Stomach (tissue), 8 donors: ENCODE measurements at regions not wholly inside any gene's neighbourhood (a gene's known extent, or its start where the extent isn't known, plus 50 kb on each side); places are given as distances from the start of the nearest gene placed in this dataset.

Source experiments
- DNase-seq, 2 donors: peaks; one replicate each; pipeline versions ENCODE4 v3.0.0 to v3.0.0-alpha.2; 2013 to 2019
- H3K27ac ChIP-seq, 5 donors: fragments of 200-600 bp in 4 of 5; sonication (generic) in 4 of 5; one replicate each; pipeline ENCODE4 v1.5.1; 2013 to 2019; ENCODE audit warnings: mild to moderate bottlenecking in 1 of 5, moderate library complexity in 1 of 5
- H3K27me3 ChIP-seq, 3 donors: fragments of 200-600 bp; sonication (generic); one replicate each; pipeline ENCODE4 v1.5.1; 2017 to 2019; ENCODE audit warnings: mixed run types in 1 of 3
- H3K36me3 ChIP-seq, 4 donors: fragments of 200-600 bp; sonication (generic); 1 replicate in 3 of 4; 2 replicates in 1 of 4; pipeline ENCODE4 v1.5.1; 2016 to 2019
- H3K4me1 ChIP-seq, 4 donors: fragments of 200-600 bp; sonication (generic); one replicate each; pipeline ENCODE4 v1.5.1; 2016 to 2019
- H3K4me3 ChIP-seq, 4 donors: fragments of 200-600 bp; sonication (generic) in 3 of 4; one replicate each; pipeline ENCODE4 v1.5.1; 2016 to 2019; ENCODE audit warnings: mild to moderate bottlenecking in 1 of 4
- H3K9me3 ChIP-seq, 4 donors: fragments of 200-600 bp; sonication (generic); one replicate each; pipeline ENCODE4 v1.5.1; 2016 to 2019
- CTCF ChIP-seq, 7 experiments: fragments of 450-650 bp in 4 of 7; fragments of 200-600 bp in 3 of 7; sonication (generic) in 3 of 7; IDR thresholded peaks; one replicate each; pipeline ENCODE4 v1.5.1; 2016 to 2019; ENCODE audit warnings: antibody characterized with exemption in 7 of 7, control low read depth in 2 of 7, mild to moderate bottlenecking in 1 of 7
- EP300 ChIP-seq: sonication (generic); formaldehyde crosslinking; IDR thresholded peaks from one replicate; pipeline ENCODE4 v1.6.1; 2017; ENCODE audit warnings: antibody characterized with exemption
- POLR2A ChIP-seq, 4 donors: fragments of 450-650 bp; IDR thresholded peaks; one replicate each; pipeline ENCODE4 v1.6.1; 2016; ENCODE audit warnings: antibody characterized with exemption in 4 of 4, control low read depth in 2 of 4, mild to moderate bottlenecking in 1 of 4, moderate library complexity in 1 of 4
- POLR2AphosphoS5 ChIP-seq, 3 donors: sonication (generic); formaldehyde crosslinking; IDR thresholded peaks; one replicate each; pipeline ENCODE4 v1.6.1; 2016; ENCODE audit warnings: antibody characterized with exemption in 3 of 3
- WGBS, 5 donors: extraction: QIAGEN DNeasy Blood & Tissue Kit in 3 of 5; methylation state at CpG; one replicate each; pipeline versions ENCODE4 v1.1.5 to v1.1.7; 2013 to 2018; 5-methylcytosine and 5-hydroxymethylcytosine counted together
- intact Hi-C: fragments of 100-400 bp; cut with DNase I; formaldehyde crosslinking; loops from one replicate; pipeline ENCODE4 v1.15.1; 2023; ENCODE audit warnings: low total_unique reads
- donor health status: healthy with polysubstance abuse.
- donor health status: Bipolar disorder and iron deficiency.
- donor health status: healthy.

DNA sequence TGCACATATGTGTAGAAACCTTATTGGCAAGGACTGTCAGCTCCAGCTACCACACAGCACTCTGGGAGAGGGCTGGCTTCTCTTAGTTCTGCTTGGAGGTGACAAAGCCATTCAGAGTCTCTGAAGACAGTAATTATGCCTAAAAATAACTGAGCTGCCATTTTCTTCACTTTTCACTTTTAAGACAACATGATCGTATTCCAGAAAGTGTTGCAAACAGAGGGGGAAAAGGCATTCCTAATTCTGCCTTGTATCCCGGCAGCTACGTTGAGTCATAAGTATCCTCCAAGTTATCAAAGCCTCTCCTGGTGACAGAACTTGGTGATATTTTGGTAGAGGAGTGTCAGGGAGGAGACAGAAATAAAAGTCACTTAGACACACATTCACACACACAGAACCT lies 327.7 kb downstream of the HAPSTR1 start:
- DNase-seq: no peak
- Histone ChIP-seq H3K27ac (no peak overlapping the region), H3K9me3 (peaks cover 0 to 10% (median 5%) of the 10 kb centered on the region in 4 donors), H3K4me3 (no peak overlapping the region), H3K4me1 (no peaks in the 10 kb centered on the region), H3K36me3 (no peaks in the 10 kb centered on the region), H3K27me3 (no peaks in the 10 kb centered on the region)
- WGBS, 5 donors: 84 to 94% (median 93%) methylated on average over 3 of the region's 3 CpGs
- intact Hi-C loops: no loop called here
- TF ChIP-seq EP300 (no peak), POLR2AphosphoS5 (IDR thresholded peaks at IDR 0.05) (no peak), POLR2A (IDR thresholded peaks at IDR 0.05) (no peak), CTCF (IDR thresholded peaks at IDR 0.05) (no peak)

DNA sequence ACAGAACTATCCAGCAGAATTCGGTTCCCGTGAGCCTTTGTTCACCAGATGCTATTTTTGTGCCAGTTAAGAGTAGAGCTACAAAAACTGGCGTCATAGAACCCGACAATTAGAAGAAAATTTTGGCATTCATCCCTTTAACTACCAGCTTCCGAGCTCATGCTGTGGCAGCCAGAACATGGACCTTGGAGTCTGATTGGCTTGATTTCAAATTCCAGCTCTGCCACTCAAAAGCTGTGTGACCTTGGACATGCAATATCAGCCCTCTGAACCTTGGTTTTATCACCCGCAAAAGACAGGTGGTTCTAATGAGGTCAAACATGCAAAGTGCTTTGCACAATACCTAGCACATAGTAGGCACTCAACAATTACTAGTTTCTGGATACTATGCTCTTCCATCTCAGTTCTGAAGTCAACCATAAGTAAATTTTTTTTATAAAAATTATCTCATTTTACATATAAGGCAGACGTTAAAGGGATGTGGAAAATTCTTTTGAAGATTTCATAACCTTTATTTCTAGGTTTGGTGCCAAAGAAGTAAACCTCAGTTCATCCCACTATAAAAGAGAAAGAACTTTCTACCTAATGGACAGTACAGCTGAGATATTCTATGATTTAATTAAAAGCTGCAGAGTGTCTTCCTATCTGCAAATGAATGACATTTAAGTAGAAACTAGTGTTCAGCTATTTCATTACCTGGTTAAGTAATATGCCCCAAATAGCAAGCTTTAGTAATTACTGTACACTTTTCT lies 331.5 kb downstream of the HAPSTR1 start:
- intact Hi-C loops: no loop called here
- no peaks in the 10 kb centered on the region for H3K9me3 ChIP-seq
- TF ChIP-seq CTCF (IDR thresholded peaks at IDR 0.05) (no peak), EP300 (no peak), POLR2AphosphoS5 (IDR thresholded peaks at IDR 0.05) (no peak), POLR2A (IDR thresholded peaks at IDR 0.05) (no peak)
- DNase-seq: no peak
- H3K4me3 ChIP-seq: no peak overlapping the region
- WGBS, 5 donors: 44 to 72% (median 55%) methylated on average over 7 of the region's 7 CpGs
- no peak overlapping the region for H3K27ac ChIP-seq
- peaks cover 0 to 4% (median 0%) of the 10 kb centered on the region in 4 donors for H3K4me1 ChIP-seq
- H3K27me3 ChIP-seq: no peaks in the 10 kb centered on the region
- H3K36me3 ChIP-seq: no peaks in the 10 kb centered on the region

GRCh38 chr16:9425236-9425635 lies 333.8 kb downstream of the HAPSTR1 start:
- Histone ChIP-seq H3K27me3 (no peaks in the 10 kb centered on the region), H3K27ac (no peak overlapping the region), H3K36me3 (no peaks in the 10 kb centered on the region), H3K9me3 (no peaks in the 10 kb centered on the region), H3K4me3 (no peak overlapping the region), H3K4me1 (peaks cover 0 to 4% (median 0%) of the 10 kb centered on the region in 4 donors)
- no peak for TF ChIP-seq EP300
- no peak for TF ChIP-seq POLR2AphosphoS5 (IDR thresholded peaks at IDR 0.05)
- TF ChIP-seq POLR2A (IDR thresholded peaks at IDR 0.05): no peak
- TF ChIP-seq CTCF (IDR thresholded peaks at IDR 0.05): no peak
- WGBS, 5 donors: 38 to 61% (median 53%) methylated on average over 3 of the region's 3 CpGs
- intact Hi-C loops: no loop called here
- peak in 1 of 2 donors; percentile 65 for DNase-seq

DNA sequence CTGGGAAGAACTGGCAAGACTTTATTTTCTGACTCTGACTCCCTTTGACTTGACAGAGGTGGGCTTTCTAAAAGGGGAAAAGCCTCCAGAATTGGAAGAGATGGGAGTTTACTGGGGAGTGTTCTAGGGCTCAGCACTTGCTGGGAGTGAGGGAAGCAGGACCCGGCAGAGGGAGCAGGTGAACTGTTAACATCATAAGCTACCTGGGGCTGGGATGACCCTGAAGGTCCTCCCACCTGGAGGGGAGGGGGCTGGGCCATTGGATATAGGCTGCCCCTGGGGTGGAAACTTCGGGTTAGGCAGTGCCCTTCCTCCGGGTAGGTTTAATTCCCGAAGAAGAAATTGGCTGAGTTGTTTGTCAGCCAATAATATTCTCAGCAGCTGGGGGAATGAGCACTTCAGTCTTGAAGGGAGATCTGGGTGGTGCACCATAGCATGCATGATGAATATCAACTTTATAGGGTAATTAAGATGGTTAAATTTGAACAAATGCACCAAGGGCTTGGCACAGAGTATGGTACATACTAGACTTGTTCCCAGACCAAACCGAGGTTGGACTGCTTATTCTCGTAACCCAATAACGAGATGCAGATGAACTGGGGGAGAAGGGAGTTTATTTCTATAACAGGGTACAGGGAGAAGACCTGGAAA lies 337.0 kb downstream of the HAPSTR1 start:
- WGBS, 5 donors: 76 to 90% (median 82%) methylated on average over 7 of the region's 7 CpGs
- Histone ChIP-seq H3K27me3 (no peaks in the 10 kb centered on the region), H3K4me3 (no peak overlapping the region), H3K36me3 (no peaks in the 10 kb centered on the region), H3K27ac (no peak overlapping the region), H3K9me3 (no peaks in the 10 kb centered on the region), H3K4me1 (peaks cover 0 to 4% (median 0%) of the 10 kb centered on the region in 4 donors)
- intact Hi-C loops: no loop called here
- TF ChIP-seq POLR2AphosphoS5 (IDR thresholded peaks at IDR 0.05): no peak
- TF ChIP-seq CTCF (IDR thresholded peaks at IDR 0.05): no peak
- no peak for TF ChIP-seq POLR2A (IDR thresholded peaks at IDR 0.05)
- no peak for TF ChIP-seq EP300
- no peak for DNase-seq
